ENCODE measurements at regions not wholly inside any gene's neighbourhood (a gene's known extent, or its start where the extent isn't known, plus 50 kb on each side); places are given as distances from the start of the nearest gene placed in this dataset.

DNA sequence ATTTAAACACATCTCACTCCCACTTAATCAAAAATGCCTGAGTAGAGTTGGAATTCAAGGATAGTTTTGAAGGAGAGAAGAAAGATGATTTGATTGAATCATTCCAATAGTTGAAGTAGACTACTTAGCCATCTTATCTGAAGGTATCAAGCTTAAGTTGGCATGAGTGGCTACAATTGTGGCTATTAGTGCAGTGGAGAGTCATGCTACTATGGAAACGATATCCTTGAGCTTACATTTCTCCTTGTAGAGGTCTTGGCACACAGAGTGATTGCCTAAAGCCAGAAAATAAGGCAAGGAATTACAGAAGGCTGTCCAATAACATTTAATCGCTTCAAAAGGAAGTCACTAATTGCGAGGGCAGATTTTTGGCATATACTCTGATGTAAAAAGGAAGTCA, 1022.7 kb downstream of the IGSF11 start:
- no peak for DNase-seq

DNA sequence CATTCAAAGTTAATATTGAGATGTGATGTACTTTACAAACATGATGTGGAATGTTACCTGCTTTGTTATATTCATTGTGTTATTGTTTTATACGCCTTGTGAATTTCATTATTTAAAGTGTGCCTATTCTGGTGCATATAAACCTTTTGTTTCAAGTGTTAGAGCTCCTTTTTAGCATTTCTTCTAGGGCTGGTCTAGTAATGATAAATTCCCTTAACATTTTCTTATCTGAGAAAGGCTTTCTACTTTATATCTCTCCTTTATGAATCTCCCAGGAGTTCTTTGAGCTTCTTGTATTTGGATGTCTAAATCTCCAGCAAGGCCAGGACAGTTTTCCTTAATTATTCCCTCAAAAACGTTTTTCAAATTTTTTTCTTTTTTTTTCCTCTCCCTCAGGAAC, 1005.6 kb downstream of the IGSF11 start:
- DNase-seq, result no peak

DNA sequence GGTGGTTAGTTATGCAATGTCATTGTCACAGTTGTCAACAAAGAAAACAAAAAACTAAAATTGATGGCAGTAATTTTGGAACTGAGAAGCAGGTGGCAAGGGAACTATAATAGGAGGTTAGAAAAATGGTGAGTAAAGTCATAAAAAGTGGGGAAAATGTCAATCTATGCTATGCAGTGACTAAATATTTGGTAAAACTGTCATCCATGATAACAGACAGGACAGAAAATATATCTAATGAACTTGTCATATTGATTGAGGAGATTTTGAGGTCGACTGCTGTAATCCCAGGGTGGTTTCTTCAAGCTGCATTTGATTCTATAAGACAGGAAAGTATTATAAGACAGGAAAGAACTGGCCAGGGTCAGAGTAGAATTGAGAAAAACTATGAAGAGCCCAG, 998.4 kb downstream of the IGSF11 start:
- DNase-seq, result no peak

DNA sequence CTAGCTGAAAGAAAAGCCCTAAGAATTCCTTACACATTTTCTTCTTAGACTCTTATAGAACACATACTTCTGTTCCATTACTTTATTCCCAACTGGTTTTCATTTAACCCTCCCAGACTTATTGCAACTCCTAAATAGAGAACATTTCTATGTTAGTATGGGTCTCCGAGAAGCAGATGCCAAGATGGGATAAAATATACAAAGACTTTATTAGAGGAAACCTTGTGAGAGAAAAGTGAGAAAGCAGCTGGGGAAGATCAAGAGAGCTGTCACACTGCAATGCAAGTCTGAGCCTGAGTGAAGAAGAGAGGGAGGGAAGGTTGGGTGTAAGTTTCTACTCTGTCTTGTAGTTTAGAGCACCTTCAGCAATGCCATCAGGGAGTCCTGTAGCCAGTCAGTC, 979.3 kb downstream of the IGSF11 start:
- no peak for DNase-seq

DNA sequence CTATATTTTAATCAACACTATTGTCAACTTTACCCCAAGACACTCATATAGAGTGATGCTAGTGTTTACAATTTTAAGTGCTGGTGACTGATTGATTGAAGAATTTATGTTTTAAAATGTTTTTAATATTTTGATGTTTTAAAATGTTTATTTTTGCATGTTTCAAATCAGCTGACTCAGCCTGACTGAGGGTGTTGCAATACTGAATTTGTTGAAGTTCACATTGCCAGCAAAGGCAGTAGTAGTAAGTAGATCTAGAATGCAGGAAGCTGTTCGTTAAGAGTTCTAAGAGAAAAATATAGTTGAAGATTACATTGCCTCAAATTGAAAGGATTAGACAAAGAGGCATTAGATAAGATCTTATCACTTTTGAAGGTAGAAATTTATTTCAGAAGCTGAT, 977.6 kb downstream of the IGSF11 start:
- no peak for DNase-seq

DNA sequence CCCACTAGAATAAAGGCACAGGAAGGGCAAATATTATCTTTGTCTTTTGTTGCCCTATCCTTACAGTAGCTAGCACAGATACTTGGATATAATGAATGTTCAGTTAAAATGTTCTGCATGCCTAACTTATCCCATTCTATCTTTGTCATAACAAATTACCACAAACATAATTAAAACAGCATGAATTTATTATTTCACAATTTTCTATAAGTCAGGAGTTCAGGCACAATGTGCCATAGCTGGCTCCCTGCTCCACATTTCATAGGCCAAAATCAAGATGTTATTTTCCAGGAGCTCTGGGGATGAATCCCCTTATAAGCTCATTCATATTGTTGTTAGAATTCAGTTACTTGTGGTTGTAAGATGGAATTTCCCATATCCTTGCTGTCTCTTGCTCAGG, 975.5 kb downstream of the IGSF11 start:
- no peak for DNase-seq

DNA sequence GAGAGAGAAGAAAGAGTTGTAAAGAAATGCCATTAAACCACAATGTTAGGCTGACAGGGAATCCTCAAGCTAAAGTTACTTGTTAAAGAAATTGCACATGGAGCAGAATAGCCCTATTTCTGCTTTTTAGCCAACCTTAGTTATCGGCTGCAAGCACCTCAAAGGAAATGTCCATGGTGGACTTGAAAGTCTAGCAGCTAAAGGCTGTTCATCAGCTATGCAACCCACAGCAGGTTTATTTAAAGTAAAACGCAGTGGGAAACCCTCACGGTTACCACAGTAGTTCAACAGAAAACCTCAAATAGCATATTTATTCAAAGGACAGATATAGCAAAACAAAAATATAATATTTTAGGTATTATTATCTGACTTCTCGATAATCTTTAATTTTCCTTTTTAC, 967.2 kb downstream of the IGSF11 start:
- no peak for DNase-seq

DNA sequence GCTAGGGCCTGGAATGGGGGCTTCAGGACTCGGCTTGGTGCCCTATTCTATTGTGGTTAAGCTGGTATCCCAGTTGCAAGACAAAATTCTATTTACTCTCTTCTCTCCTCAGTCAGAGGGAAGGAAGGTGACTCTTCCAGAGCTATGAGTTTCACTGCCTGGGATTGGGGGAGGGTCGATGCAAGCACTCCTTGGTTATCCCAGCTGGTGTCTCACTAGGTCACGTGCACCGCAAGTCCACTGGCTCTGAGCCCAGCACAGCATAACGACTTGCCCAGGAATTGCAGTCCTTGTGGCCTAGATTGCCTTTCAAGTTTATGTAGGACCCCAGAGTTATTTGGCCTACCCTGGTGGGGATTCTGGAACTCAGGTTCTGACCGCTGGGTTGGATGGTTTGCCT, 958.8 kb downstream of the IGSF11 start:
- DNase-seq, result no peak

DNA sequence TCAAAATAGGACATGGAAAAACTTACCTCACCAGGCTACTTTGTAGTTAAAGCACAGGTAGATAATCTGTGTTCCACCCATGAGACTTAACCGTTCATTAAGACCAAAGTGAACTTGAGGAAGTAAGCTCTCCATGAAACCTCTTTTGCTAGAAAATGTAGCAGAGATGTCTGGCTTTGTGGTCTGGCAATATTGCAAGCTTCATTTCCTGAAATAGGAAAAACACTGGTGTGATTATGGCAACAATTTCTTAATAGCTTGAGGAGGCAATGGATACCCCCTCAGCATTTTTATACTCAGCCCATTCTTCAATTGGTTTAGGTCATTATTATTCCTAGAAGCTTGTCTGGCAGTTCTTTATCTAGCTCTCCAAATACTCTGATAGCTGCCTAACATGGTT, 957.3 kb downstream of the IGSF11 start:
- no peak for DNase-seq

DNA sequence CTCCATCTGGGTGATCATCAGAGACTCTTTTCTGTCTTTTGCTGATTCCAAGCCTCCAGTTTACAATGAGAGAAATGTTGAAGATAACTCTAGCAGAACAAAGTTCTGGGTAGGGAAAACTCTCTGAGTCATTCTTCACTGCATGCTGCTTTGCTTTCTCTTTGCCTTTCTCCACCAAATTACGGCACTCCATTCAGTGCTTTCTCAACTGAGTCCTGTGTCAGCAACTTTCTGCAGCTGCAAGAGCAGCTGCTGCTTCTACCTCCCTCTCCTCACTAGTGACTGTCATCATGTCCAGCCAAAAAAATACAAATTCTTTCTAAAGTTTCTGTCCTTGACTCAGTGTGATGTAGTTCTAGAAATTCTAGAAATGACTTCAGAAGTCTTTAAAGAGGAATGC, 953.8 kb downstream of the IGSF11 start:
- no peak for DNase-seq

DNA sequence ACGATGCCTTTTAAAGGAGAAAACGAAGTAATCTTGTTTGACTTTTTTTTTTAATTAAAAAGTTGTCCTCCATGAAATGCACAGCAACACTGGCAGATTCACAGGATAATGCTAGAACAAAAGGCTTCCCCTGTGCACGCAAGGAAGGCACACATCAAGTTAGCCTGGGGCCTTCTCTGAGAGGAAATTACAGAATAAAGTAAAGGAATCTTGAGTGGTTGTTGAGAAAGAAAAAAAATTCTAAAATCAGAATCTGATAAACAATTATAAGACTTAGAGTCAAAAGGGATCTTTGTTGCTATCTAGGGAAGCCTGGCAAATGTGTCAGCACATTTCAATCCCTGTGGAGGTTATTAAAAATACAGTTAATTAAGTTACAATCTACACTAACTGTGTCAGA, 946.0 kb downstream of the IGSF11 start:
- no peak for DNase-seq

DNA sequence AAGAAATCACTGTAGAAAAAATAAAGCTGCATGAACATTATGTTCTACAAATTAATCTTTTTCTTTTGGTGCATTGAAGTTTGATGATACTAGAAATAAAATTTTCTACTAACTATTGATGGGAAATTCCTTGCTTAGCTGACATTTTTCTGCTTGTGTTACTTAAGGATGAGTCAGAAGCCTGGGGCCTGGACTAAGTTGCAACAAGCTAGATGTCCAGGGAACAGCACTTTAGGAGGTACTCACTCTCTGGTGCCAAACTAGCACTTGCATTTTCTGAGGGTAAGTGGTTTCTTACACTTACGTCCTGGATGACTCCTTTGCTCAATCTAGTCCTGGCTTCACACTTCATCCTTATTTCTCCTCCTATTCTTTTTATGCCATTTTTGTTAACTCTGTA, 945.1 kb downstream of the IGSF11 start:
- no peak for DNase-seq

DNA sequence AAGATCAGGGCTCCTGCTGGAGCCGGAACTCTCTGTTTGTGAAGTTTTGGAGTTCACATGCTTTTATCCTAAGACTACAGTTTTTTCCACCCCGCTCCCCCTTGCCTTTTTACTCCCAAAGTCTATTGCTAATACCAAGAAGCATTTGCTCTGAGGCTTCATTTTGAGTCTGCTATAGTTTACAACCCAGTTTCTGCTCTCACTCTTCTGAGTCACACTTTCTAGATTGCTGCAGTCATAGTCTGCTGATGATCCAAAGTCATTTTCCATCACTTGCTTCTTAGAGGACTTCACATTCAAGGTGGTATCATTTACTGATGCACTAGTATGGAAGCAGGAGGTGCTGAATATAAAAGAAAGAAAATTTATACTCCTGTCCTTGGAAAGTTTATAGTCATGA, 937.4 kb downstream of the IGSF11 start:
- DNase-seq, result no peak

DNA sequence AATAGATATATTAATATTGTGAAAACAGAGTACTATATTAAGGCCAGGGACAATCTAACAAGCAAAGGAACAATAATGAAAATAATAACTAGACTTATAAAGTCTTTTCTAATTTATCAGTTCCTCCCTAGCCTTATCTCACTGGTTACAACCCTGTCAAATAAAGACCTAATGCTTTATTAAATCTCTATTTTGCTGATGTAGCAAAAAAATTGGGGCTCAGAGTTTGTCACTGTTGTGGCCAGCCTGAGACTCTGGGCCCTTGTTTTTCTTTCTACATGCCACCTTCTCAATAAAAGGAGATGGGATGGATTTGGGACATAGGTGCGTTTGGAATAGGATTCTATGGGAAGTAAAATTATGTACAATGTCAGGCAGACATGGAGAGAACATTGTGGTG, 937.0 kb downstream of the IGSF11 start:
- DNase-seq, result no peak

DNA sequence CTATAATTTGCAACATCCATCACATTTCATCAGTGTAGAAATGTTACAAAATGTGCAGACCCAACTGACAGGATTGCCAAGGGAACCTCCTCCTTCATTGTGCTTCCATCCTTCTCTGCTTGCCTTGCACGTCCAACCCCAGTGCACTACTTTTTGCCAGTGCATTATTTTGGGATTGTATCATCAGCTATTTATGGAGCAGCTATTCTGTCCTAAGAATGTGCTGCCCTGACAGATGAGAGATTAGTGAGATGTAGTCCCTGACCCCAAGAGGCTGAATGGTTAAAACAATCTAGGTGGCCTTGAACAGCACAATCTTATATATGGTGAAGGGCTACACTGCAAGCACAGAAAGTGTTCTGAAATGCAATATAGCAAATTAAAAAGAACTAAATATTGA, 935.8 kb downstream of the IGSF11 start:
- no peak for DNase-seq

DNA sequence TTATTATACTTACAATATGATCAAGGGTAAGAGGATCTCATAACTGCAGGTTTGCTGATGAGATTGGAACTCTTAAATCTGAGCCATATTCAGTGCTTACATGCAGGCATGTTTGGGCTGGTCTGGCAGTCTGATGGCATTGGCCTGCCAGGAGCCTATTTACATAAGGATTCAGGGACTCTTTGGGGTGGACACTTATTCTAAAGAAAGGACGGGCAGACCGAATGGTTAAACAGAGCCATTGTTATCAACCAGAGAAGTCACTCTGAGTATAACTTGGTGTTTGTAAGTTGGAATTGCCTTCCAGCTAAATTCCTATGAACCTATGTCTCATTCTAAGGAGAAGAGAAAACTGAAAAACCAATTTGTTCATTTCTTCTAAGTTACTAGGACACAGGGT, 932.8 kb downstream of the IGSF11 start:
- no peak for DNase-seq

DNA sequence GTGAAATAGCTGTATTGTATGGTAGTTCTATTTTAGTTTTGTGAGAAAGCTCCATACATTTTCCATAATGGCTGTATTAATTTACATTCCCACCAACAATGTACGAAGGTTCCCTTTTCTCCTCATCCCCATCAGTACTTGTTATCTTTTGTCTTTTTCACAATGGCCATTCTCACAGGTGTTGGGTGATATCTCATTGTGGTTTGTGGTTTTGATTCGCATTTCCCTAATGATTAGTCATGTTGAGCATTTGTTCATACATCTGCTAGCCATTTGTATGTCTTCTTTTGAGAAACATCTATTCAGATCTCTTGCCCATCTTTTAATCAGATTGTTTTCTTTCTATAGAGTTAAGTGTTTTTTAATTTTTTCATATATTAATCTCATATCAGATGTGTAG, 931.9 kb downstream of the IGSF11 start:
- DNase-seq, result no peak

DNA sequence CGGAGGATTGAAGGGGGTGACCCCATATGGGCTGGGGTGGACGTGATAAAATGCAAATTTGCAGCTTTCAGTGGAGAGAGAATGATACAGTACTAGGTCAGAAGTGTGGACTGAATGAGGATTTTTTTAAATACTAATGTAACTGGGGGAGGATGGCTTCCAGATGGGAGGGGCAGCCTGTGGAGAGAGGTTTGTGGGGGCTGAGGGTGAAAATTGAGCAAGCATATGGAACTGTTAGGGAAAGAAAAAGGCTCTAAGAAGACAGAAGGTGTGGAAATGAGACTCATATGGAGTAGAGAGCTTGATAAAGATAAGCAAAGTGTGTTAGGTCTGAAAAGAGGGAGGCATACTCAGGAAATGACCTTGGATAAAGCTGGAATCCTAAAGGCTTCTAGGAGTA, 926.4 kb downstream of the IGSF11 start:
- no peak for DNase-seq

DNA sequence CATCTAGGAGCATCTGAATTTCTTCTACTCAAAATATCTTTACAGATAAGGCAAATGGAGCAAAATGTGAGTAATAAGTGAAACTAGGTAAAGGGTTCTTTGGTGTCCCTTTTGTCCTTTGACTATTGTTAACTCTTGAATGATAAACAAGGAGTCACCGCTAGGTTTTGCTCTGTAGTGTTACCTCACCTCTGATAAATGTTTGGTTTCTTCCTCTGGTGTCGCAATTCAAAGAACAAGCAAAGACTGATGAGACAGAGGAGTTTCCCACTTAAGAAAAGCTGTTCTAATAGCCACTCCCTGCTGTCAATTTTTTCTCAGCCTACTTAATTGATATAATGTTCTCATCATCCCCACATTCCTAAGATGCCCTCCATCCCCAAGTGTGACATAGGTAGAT, 925.9 kb downstream of the IGSF11 start:
- DNase-seq, result no peak

DNA sequence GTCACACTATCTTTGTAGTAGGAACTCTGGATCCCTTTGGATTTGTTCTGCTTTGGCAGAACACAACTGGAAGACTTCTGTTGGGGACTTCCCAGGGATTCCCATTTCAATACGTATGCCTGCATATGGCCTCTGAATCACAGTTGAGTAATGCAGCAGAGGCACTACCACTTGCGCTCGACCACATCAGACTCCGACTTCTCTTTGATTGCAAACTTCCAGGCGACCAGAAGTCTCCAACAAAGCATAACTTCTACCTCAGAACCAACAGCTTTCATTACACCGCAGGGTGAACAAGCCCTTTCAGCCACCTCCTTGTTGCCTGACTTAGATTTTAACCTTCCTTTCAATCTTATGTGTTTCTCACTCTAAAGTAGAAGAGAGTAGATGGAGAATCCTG, 924.4 kb downstream of the IGSF11 start:
- no peak for DNase-seq

DNA sequence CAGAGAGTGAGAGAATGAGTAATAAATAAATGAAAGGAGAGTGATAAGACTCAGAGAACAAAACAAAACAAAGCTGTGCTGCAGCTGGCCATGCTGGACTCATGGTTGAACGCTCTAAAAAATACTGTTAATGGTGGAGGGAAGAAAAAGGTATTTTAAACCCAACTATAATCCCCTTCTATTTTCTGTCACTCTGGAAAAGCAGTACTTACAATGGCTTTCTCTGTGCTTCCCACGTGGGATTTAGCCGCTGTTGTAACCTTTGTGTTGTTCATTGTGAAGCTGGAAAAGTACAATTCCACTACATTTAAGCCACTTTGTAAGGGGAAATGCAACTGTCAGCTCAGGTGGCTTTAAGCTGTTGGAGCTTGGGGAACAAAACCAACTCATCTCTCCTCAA, 917.7 kb downstream of the IGSF11 start:
- DNase-seq, result no peak

DNA sequence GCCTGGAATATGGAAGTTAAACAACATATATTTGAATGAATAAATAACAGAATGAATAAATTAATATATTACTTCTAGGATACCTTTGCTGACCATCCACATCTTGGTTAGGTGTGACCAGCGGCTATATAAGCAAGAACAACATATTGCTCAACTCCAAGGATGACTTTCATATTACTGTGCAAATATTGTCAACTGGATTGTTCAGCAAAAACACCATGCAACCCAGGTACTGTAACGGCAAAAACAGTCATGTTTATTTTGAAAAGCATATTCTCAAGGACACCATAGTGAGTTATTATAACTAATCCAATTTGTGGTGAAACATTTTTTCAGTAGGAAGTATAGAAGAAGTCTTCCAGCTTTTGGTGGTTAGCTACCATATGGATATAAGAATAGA, 907.9 kb downstream of the IGSF11 start:
- no peak for DNase-seq

DNA sequence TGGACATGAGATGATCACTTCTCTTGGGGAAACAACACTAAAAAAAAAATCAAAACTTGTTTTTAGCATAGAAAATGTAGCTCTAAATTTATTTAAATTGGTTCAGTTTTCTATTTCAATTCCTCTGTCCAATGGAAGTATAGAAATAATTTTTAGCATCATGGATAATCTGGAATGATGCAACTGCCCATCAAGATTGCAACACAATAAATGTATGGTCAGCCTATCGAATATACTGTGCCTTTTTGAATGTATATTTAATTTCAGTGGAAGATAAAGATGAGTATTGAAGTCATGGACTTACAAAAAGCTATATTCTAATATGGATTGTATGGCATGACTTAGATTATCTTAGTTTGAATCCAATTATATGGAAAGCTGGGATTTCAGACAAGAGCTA, 906.7 kb downstream of the IGSF11 start:
- DNase-seq, result no peak

DNA sequence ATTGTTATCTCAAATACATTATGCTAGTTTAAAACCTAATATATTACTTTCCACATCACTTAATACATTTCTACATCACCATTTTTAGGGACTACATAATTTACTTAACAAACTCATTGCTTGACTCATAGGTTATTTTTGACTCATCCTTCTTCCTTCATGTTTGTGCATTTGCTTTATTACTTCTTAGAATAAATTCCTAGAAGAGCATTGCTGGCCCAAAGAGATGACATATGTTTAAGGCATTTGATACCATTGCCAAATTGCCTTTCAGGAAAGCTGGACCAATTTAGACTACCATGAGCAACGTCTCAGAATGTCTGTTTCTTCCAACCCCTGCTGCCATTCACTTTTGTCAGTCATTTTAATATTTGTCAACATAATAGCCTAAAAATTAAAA, 905.8 kb downstream of the IGSF11 start:
- DNase-seq, result peak; percentile 13

DNA sequence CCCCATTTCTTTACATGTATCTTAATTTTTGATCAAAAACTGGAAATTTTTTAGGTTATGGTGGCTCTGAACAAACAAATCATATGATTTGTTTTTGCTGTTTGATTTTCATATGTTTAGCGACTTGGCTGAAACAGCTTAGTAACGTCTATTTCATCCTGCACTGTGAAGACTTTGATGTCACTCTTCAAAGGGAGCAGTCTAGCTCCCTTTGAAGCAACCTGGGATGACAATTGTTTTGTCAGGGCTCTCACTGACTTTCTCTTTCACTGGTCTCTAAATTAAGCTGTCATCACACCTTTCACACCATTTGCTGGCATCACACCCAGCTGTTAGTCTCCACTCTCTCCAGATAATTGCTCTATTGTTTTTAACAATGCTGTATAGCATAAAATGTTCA, 896.9 kb downstream of the IGSF11 start:
- no peak for DNase-seq

DNA sequence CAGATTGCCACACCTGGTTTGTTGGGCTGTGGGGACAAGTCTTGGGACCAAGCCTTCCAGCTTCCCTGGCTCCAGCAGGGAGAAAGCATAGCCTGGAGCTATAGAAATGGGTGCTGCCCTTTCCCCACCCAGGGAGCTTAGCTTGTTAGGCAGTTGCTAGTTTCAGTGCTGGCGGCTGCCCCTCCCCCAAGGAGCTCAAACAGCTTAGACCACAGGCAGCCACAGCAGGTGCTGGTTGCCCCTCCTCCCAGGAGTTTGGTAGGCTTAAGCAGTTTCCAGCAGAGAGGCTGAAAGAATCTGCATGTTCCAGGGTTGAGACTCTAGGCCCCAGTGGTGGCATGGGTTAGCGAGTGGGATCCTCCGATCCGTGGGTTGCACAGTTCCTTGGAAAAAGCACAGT, 889.7 kb downstream of the IGSF11 start:
- no peak for DNase-seq

Data from DMS 273 treated with DMSO at 0.1 percent for 48 hours (cell line).